ENCODE measurements at regions not wholly inside any gene's neighbourhood (a gene's known extent, or its start where the extent isn't known, plus 50 kb on each side); places are given as distances from the start of the nearest gene placed in this dataset.
A peak's percentile ranks its signal among the peaks of the same experiment; 100 is the strongest.

DNA sequence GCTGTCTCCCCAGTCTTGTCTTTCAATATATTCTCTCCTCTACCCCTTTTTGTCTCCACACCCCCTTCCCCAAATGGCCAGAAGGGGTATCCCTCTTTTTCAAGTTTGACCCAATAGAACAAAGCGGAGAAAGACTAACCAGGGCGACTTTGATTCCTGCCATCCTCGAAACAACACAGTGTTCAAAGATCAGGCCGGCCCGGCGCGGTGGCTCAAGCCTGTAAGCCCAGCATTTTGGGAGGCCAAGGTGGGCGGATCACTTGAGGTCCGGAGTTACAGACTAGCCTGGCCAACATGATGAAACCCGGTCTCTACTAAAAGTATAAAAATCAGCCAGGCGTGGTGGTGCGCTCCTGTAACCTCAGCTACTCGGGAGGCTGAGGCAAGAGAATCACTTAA lies 77.0 kb upstream of the IFNAR2 start:
- no peak for TF ChIP-seq CTCF (IDR thresholded peaks at IDR 0.05; ENCODE audit: low read depth, low read length)
- no peak for DNase-seq (ENCODE audit: low read depth in 2 of 2)

DNA sequence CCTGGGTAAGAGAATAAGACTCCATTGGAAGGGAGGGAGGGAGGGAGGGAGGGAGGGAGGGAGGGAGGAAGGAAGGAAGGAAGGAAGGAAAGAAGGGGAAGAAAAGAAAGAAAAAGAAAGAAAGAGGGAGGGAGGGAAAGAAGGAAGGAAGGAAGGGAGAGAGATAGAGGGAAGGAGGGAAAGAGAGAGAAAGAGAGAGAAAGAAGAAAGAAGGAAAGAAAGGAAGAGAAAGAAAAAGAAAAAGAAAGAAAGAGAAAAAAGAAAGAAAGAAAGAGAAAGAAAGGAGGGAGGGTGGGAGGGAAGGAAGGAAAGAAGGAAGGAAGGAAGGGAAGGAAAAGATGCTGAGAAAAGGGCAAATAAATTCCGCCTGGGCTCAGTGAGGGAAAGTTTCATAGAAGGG lies 74.7 kb upstream of the IFNAR2 start:
- no peak for TF ChIP-seq CTCF (IDR thresholded peaks at IDR 0.05; ENCODE audit: low read depth, low read length)

More for the DNA sequence above, 77.0 kb upstream of the IFNAR2 start:
- no peak overlapping the region for H3K4me3 ChIP-seq (replicated peaks in 1 of 2; ENCODE audit: low read depth in 2 of 2, low read length in 2 of 2)

GRCh38 chr21:33155422-33155821 lies 74.3 kb upstream of the IFNAR2 start:
- no peak overlapping the region for H3K4me3 ChIP-seq (replicated peaks in 1 of 2; ENCODE audit: low read depth in 2 of 2, low read length in 2 of 2)
- no peak for TF ChIP-seq CTCF (IDR thresholded peaks at IDR 0.05; ENCODE audit: low read depth, low read length)
- no peak for DNase-seq (ENCODE audit: low read depth in 2 of 2)

More for the DNA sequence above, 74.7 kb upstream of the IFNAR2 start:
- no peak overlapping the region for H3K4me3 ChIP-seq (replicated peaks in 1 of 2; ENCODE audit: low read depth in 2 of 2, low read length in 2 of 2)
- DNase-seq (ENCODE audit: low read depth in 2 of 2), result no peak

GRCh38 chr21:33157303-33157702 lies 72.4 kb upstream of the IFNAR2 start:
- TF ChIP-seq CTCF (IDR thresholded peaks at IDR 0.05; ENCODE audit: low read depth, low read length), result no peak
- H3K4me3 ChIP-seq (replicated peaks in 1 of 2; ENCODE audit: low read depth in 2 of 2, low read length in 2 of 2), result no peak overlapping the region
- DNase-seq (ENCODE audit: low read depth in 2 of 2), result peak; percentile 5 to 6

GRCh38 chr21:33158654-33159053 lies 71.1 kb upstream of the IFNAR2 start:
- TF ChIP-seq CTCF (IDR thresholded peaks at IDR 0.05; ENCODE audit: low read depth, low read length), result no peak
- H3K4me3 ChIP-seq (replicated peaks in 1 of 2; ENCODE audit: low read depth in 2 of 2, low read length in 2 of 2), result no peak overlapping the region
- DNase-seq (ENCODE audit: low read depth in 2 of 2), result no peak

DNA sequence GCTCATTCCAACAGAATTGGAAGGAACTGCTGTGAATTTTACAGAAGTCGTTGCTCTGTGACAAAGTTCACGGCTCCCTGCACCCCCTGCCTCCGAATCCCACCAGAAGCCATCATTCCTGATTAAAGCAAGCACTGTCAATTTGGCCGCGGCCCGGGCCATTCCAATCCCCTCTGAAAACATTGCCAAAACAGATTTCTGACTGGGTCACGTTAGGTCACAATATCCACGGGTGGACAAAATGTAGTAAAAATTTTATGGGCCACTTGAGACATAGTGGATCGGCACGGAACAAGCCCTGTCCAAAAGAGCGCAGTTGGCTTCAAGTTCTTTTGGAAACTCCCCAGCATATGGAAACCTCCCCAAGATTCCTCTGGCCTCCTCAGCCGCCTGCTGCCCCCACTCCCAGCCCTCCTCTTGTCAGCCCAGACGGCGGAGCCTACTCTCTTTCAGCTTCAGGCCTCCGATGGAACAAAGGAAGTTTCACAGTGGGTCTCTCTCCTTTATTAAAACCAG lies 67.2 kb upstream of the IFNAR2 start:
- DNase-seq (ENCODE audit: low read depth in 2 of 2), result no peak
- no peak overlapping the region for H3K4me3 ChIP-seq (replicated peaks in 1 of 2; ENCODE audit: low read depth in 2 of 2, low read length in 2 of 2)
- no peak for TF ChIP-seq CTCF (IDR thresholded peaks at IDR 0.05; ENCODE audit: low read depth, low read length)

- TF ChIP-seq CTCF (IDR thresholded peaks at IDR 0.05; ENCODE audit: low read depth, low read length), result no peak
- no peak for DNase-seq (ENCODE audit: low read depth in 2 of 2)
- H3K4me3 ChIP-seq (replicated peaks in 1 of 2; ENCODE audit: low read depth in 2 of 2, low read length in 2 of 2), result no peak overlapping the region
These were observed 60.9 kb upstream of the IFNAR2 start for GRCh38 chr21:33168886-33169285.

Measured in cardiac fibroblast (primary cell).